HG03175 (cell line): ENCODE measurements at regions not wholly inside any gene's neighbourhood (a gene's known extent, or its start where the extent isn't known, plus 50 kb on each side); places are given as distances from the start of the nearest gene placed in this dataset.
A peak's percentile ranks its signal among the peaks of the same experiment; 100 is the strongest.

Source experiments
- ATAC-seq: cut with Tn5 transposase; IDR thresholded peaks from one replicate; pipeline ENCODE4 v1.9.1; 2021; ENCODE audit warnings: mild to moderate bottlenecking, moderate library complexity; ENCODE audit not compliant: unreplicated experiment

- no peak for ATAC-seq
Observed at GRCh38 chr20:43863821-43864544, 50.7 kb upstream of the TOX2 start.

- no peak for ATAC-seq
Observed at GRCh38 chr20:43863330-43863729, 51.3 kb upstream of the TOX2 start.

GRCh38 chr20:43862438-43862837 lies 52.2 kb upstream of the TOX2 start:
- ATAC-seq, result no peak

GRCh38 chr20:43859994-43860393 lies 54.7 kb upstream of the TOX2 start:
- ATAC-seq, result no peak

DNA sequence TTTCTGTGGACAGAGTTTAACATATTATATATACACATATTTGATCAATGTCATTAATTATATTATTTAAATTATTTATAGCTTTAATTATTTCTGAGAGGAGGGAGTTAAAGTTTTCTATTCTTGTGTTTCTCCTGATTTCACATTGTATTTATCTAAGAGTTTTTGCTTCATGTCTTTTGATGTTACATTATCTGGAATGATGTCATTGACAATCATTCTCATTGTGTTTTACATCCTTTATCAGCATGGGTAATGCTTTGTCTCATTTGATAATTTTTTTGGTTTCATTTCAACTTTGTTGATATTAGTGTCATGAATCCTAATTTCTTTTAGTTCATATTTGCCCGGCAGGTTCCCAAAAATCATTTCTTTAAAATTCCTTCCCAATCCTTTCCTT lies 56.7 kb upstream of the TOX2 start:
- ATAC-seq, result no peak

DNA sequence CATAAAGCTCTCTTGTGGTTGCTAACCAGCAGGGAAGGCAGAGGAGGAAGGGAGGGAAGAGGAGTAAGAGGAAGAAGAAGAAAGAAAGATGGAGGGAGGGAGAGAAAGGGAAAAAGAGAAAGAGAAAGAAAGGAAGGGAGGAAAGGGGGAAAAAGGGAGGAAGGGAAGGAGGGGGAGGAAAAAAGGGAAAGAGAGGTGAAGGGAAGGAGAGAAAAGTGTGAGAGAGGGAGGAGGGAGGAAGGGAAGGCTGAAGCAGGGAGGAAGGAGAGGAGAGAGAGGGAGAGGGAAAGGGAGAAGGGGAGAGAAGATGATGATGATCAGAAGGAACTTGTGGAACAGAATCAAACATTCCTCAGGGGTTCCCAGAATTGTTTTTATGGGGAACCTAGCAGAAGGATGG lies 57.5 kb upstream of the TOX2 start:
- no peak for ATAC-seq

- ATAC-seq, result no peak
Observed at GRCh38 chr20:43855803-43856202, 58.8 kb upstream of the TOX2 start.

DNA sequence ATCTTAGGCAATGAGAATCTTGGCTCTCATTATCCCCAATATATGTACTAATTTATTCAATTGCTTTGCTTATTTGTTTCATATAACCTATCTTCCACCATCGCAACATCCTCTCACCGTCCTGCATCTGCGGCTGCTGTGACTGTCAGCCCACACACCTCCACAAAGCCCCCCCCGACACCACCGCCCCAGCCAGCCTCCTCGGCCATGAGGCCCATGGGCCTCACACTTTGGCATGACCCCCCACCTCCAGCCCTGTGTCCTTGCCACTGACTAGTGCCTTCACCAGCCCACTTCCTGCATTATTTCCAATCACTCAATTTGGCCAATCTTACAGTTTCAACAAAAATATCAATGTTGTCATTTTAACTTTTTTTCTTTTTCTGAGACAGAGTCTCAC lies 60.7 kb upstream of the TOX2 start:
- no peak for ATAC-seq

DNA sequence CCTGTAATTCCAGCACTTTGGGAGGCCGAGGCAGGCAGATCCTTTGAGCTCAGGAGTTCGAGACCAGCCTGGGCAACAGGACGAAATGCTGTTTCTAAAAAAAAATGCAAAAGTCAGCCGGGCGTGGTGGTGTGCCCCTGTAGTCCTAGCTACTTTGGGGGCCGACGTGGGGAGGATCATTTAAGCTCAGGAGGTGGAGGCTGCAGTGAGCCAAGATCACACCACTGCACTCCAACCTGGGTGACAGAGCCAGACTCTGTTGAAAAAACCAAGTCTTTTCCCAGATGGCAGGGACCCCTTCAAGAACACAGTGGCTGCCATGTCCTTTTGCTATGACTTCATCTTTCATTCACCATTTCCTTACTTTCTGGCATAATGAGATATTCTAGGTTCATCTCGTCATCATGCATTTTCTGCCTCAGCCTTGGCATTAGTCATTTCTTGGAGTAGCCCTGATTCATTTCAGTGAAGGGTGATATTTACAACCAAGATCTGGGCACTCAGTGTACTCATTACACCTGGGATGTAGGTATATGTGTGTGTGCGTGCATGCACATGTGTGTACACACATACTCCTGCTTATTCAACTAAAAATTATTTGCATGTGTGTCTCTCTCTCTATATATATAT lies 61.4 kb upstream of the TOX2 start:
- no peak for ATAC-seq

DNA sequence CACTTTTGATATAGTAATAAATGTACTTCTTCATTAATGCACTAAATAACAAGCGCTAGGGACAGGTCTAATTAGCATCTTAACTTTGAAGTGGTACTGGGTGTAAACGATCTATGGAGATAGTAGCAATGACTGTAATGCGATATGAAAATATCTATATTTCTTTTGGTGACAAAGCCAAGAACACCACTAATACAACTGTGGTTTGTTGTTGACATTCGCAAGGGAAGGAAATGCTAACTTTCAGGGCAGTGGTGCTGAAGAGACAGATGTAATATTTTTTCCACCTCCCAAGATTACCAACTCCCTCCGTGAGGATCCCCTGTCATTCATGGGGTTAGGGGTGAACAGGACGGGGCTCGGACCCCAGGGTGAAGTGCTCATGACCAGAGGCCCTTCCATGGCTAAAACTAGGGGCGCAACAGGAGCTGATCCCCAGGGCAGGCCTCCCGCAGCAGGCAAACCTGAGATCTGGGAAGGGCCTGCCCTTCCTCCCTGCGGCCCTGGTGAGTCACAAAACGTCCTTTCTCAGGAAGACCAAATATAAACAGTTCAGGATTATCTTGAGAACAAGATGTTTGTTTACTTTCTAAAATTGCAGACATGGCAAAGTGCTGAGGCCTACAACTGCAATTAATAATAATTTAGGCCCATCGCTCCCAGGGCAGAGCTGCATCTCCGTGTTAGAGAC lies 65.0 kb upstream of the TOX2 start:
- no peak for ATAC-seq

DNA sequence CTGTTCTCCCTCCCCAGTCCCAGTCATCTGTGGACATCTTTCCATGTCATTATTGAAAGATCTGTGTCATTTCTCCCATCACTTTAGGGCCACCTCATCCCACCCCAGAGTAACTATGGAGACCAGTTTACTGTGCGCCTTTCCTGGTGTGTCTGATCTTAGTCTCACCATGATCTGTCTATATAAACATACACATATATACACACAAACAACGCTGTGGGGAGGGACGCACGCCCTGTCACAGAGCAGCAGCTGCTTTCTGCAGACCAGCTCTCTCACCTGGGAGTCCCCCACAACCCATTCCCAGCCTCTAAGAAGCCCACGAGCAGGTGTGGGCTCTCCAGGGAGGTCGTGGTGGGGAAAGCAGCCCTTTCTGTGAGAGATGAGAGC lies 68.1 kb upstream of the TOX2 start:
- ATAC-seq, result no peak

GRCh38 chr20:43844778-43845614 lies 69.7 kb upstream of the TOX2 start:
- no peak for ATAC-seq

GRCh38 chr20:43843965-43844660 lies 70.5 kb upstream of the TOX2 start:
- no peak for ATAC-seq

DNA sequence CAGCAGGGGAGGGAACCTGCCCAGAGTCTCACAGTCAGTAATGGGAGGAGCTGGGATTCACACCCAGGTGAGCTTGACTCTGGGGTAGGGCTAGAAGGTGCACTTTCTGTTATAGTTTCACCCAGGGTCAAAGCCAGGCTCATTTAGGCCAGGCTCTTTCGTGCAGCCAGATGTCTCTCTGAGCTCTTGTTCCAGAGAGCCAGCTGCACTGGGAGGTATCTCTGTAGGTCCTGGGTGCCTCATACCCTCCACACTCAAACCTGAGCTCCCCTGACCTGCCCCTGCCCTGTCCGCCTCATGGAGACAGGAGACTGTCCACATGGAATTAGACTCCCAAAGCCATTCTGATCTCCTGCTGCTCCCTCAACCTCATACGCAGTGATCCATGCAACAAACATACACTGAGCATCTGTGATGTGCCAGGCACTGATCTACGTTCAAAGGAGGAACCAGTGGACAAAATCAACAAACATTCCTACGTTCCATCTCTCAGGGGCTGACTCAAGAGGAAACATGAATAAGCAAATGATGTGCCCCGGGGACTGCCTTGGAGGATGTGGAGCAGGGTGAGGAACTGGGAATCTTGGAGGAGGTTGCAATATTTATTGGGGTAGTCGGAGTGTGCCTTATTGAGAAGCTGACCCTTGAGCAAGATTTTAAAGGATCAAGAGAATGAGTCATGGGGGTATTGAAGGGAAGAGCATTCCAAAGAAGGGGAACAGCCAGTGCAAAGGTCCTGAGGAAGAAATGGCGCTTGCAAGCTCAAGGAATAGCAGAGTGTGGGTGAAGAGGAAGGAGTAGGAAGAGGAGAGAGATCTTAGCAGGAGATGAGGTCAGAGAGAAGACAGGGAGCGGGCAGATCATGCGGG lies 71.3 kb upstream of the TOX2 start:
- no peak for ATAC-seq

DNA sequence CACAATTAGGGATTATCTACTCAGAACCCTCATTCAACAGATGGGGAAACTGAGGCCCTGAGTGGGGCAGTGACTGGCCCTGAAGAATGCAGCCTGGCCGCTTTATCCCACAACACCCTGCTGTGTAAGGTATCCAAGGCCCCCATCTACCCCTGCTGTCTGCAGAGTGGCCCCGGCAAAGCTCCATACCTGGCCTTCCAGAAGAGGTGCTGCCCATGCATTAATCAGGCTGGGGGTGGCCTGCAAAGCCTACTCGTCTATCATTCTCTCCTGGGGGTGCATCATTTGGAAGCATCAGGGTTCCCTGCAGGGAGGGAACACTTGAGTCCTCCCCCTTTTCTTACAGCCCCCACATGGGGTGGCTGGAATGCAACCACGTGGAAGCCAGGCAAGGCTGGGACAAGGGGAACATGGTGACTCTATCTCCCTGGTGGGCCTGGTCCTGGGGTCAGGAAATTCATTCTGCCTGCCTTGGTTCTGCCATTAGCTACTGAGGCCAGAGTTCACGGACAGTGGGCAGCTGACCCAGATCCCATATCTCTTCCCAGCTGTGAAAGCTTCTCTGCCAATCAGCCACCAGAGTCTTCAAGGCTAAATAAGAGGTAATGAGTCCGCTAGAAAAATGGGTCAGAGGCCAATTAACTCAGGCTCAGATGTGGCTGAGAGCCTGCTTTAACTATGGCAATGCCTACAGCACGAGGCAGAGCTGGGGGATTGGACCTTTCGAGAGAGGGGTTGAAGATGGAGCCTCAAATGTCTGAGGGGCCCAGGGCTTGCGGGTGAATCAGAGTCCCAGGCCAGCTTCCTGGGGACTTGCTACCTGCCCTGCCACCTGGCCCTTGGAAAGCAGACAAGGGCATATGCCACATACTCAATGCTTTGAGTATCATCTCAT lies 72.3 kb upstream of the TOX2 start:
- no peak for ATAC-seq

DNA sequence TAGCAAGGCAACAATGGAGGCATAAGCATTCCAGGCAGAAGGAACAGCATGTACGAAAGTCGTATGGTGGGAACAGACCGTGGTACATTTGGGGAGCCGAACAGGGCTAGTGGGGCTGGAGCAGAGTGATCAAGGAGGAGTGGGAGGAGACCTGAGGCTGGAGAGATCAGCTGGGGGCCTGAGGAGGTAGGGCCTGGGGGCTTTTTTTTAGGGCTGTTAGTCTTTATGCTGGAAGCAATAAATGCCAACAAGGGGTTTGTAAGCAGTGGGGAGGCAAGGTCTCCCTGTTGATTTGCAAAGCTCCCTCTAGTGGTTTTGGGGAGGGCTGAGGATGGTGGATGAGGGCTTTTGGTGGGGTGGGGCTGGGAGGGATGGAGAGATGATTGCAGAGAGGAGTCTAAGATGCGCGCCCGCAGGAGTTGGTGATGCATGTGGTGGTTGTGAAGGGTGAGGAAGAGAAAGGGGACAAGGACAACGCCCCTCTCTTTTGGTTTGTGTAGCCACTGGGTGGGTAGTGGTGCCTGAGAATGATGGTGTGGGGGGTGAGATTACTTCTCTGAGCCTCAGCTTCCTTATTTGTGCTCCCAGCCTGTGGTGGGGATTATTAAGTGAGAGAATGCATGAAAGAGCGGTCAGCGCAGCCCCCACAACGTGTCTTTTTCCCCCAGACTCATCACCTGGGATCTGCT lies 74.1 kb upstream of the TOX2 start:
- no peak for ATAC-seq

GRCh38 chr20:43839793-43840199 lies 74.9 kb upstream of the TOX2 start:
- ATAC-seq, result peak; percentile 42

DNA sequence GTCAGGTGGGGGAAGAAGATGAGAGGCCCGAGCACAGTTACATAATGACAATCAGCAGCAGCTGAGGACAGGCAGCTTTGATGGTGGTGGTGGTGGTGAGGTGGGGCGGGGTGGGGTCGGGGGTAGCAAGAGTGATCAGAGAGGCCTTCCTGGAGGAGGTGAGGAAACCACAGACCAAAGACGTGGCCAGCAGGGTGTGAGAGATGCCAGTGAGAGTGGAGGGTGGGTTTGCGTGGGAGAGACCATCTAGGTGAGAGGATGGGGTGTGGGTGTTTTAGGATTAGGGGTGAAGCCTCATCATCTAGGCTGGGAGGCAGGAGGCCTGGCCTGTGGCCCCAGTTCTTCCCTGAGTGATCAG lies 76.0 kb upstream of the TOX2 start:
- ATAC-seq, result no peak
